K562 (cell line): ENCODE measurements at regions not wholly inside any gene's neighbourhood (a gene's known extent, or its start where the extent isn't known, plus 50 kb on each side); places are given as distances from the start of the nearest gene placed in this dataset.

Experiments
- ATAC-seq: fragments of 200-7000 bp; cut with Tn5 transposase; 3 replicates; pipeline ENCODE4 v1.9.1; 2020; ENCODE audit warnings: moderate library complexity
- BruUV-seq: library from RNA; stranded (reverse); fragments of 400-500 nt; replicated peaks from 2 replicates; lab custom pipeline; 2021; lab: Mats Ljungman, UMichigan
- CTCF ChIA-PET: fragments of 300-600 bp; formaldehyde crosslinking; extraction: SDS; loops from one replicate; lab custom pipeline; 2021; ENCODE audit warnings: low intra/inter-chr PET ratio; lab: Yijun Ruan, JAX
- POLR2A ChIA-PET: fragments of 300-600, 350-650 bp; sonication (Branson Sonifier 250); formaldehyde crosslinking; extraction: SDS; loops from one replicate; lab custom pipeline; 2021; ENCODE audit warnings: antibody characterized with exemption, inconsistent platforms; lab: Yijun Ruan, JAX
- DNase-seq, 4 experiments: peaks; one replicate each; pipeline versions ENCODE4 v3.0.0 to v3.0.0-alpha.2; 2011 to 2018; ENCODE audit warnings: low spot score in 3 of 4, mixed read lengths in 3 of 4; ENCODE audit errors: extremely low read depth in 1 of 4
- FAIRE-seq: peaks from 2 replicates; lab custom pipeline; 2011; peaks lifted over from hg19 to GRCh38; lab: Jason Lieb, UNC
- H2AFZ ChIP-seq: 2 replicates; pipeline ENCODE4 v1.6.0; 2011; ENCODE audit warnings: low read depth, low read length, control low read depth, inconsistent platforms
- H3K27ac ChIP-seq: fragments of 200-600 bp; 3 replicates; pipeline ENCODE4 v1.8.0; 2011; ENCODE audit warnings: low read depth, mild to moderate bottlenecking, control low read depth, inconsistent platforms, low read length, moderate library complexity, mixed read lengths; ENCODE audit errors: extremely low read depth
- H3K27me3 ChIP-seq, 2 experiments: fragments of 300-600 bp in 1 of 2; 2 replicates in 1 of 2; 3 replicates in 1 of 2; pipeline versions ENCODE4 v1.6.0 to v1.8.0; 2011; ENCODE audit warnings: inconsistent platforms in 2 of 2, low read length in 2 of 2, mild to moderate bottlenecking in 1 of 2, mixed read lengths in 1 of 2, moderate library complexity in 1 of 2; ENCODE audit not compliant: control insufficient read depth in 2 of 2, insufficient read depth in 2 of 2
- H3K36me3 ChIP-seq: fragments of 300-600 bp; 3 replicates; pipeline ENCODE4 v1.8.0; 2011; ENCODE audit warnings: mild to moderate bottlenecking, low read length, inconsistent platforms; ENCODE audit not compliant: control insufficient read depth, insufficient read depth
- H3K4me1 ChIP-seq, 2 experiments: fragments of 200-600 bp in 1 of 2; replicated peaks in 1 of 2; 2 replicates in 1 of 2; 3 replicates in 1 of 2; pipeline versions ENCODE4 v1.5.1 to v1.8.0; 2011; ENCODE audit warnings: inconsistent platforms in 2 of 2, low read length in 2 of 2, mild to moderate bottlenecking in 1 of 2, mixed read lengths in 1 of 2, moderate library complexity in 1 of 2; ENCODE audit not compliant: control insufficient read depth in 2 of 2, insufficient read depth in 2 of 2
- H3K4me2 ChIP-seq: 2 replicates; pipeline ENCODE4 v1.6.1; 2011; ENCODE audit warnings: low read length, control low read depth, inconsistent platforms, mixed read lengths; ENCODE audit not compliant: insufficient read depth
- H3K4me3 ChIP-seq: fragments of 200-600 bp; sonication (generic), shearing (Covaris generic); 2 replicates; pipeline ENCODE4 v1.5.1; 2016; ENCODE audit warnings: control low read depth, inconsistent platforms
- H3K79me2 ChIP-seq: fragments of 200-600 bp; 3 replicates; pipeline ENCODE4 v1.8.0; 2011; ENCODE audit warnings: low read length, inconsistent platforms; ENCODE audit not compliant: control insufficient read depth, insufficient read depth
- H3K9ac ChIP-seq, 2 experiments: 2 replicates each; pipeline versions ENCODE4 v1.6.0 to v1.6.1; 2011; ENCODE audit warnings: low read depth in 2 of 2, low read length in 2 of 2, control low read depth in 1 of 2, inconsistent platforms in 1 of 2, mild to moderate bottlenecking in 1 of 2, mixed read lengths in 1 of 2; ENCODE audit not compliant: insufficient read depth in 1 of 2
- H3K9me1 ChIP-seq: one replicate; pipeline ENCODE4 v1.6.0; 2011; ENCODE audit warnings: inconsistent platforms, mild to moderate bottlenecking, low read length, moderate library complexity; ENCODE audit not compliant: control insufficient read depth, insufficient read depth
- H3K9me3 ChIP-seq: replicated peaks from 2 replicates; pipeline ENCODE4 v1.5.1; 2011; ENCODE audit warnings: low read depth, low read length, inconsistent platforms; ENCODE audit not compliant: control insufficient read depth, insufficient read depth
- H4K20me1 ChIP-seq: replicated peaks from 2 replicates; pipeline ENCODE4 v1.6.1; 2011; ENCODE audit warnings: low read length, inconsistent platforms, mixed read lengths; ENCODE audit not compliant: control insufficient read depth, insufficient read depth
- AFF4 ChIP-seq: sonication (generic); formaldehyde crosslinking; IDR thresholded peaks from 2 replicates; pipeline ENCODE4 v1.8.0; 2023; ENCODE audit warnings: mild to moderate bottlenecking, missing genetic modification reagents
- CBX3 ChIP-seq, 2 experiments: IDR thresholded peaks; 1 replicate in 1 of 2; 2 replicates in 1 of 2; pipeline ENCODE4 v1.6.1; 2012; ENCODE audit warnings: inconsistent platforms in 2 of 2, low read length in 2 of 2, borderline replicate concordance in 1 of 2, control low read depth in 1 of 2
- CREB5 ChIP-seq: fragments of 250-450 bp; sonication (Bioruptor Pico); IDR thresholded peaks from 2 replicates; pipeline ENCODE4 v1.5.0; 2020; ENCODE audit warnings: mild to moderate bottlenecking
- ETV1 ChIP-seq: fragments of 450-650 bp; conservative IDR thresholded peaks from 2 replicates; pipeline ENCODE4 v1.6.1; 2016; ENCODE audit warnings: missing genetic modification characterization, control low read depth, low read depth, missing compliant biosample characterization
- GABPB2 ChIP-seq: fragments of 250-450 bp; sonication (Bioruptor Pico); conservative IDR thresholded peaks from 2 replicates; pipeline ENCODE4 v1.5.1; 2021; ENCODE audit warnings: mild to moderate bottlenecking
- GATAD2A ChIP-seq: fragments of 450-650 bp; IDR thresholded peaks from 2 replicates; pipeline ENCODE4 v1.6.1; 2017
- HMGXB4 ChIP-seq: sonication (generic); formaldehyde crosslinking; IDR thresholded peaks from 2 replicates; pipeline ENCODE4 v1.8.1; 2023; ENCODE audit warnings: mild to moderate bottlenecking, missing genetic modification reagents
- IRF2 ChIP-seq: sonication (generic); formaldehyde crosslinking; IDR thresholded peaks from 2 replicates; pipeline ENCODE4 v1.8.1; 2022; ENCODE audit warnings: mild to moderate bottlenecking, missing genetic modification reagents
- NR3C1 ChIP-seq: sonication (generic); formaldehyde crosslinking; IDR thresholded peaks from 2 replicates; pipeline ENCODE4 v1.8.1; 2022; ENCODE audit warnings: missing genetic modification reagents
- POLR2G ChIP-seq: fragments of 200-400 bp; formaldehyde crosslinking; IDR thresholded peaks from 2 replicates; pipeline ENCODE4 v1.6.1; 2017; ENCODE audit warnings: low read depth, mild to moderate bottlenecking, antibody characterized with exemption, low read length, moderate library complexity
- PTRF ChIP-seq: fragments of 450-650 bp; IDR thresholded peaks from 2 replicates; pipeline ENCODE4 v1.6.1; 2016; ENCODE audit warnings: mild to moderate bottlenecking, missing genetic modification characterization, missing compliant biosample characterization
- SAFB2 ChIP-seq: fragments of 200-400 bp; formaldehyde crosslinking; IDR thresholded peaks from 2 replicates; pipeline ENCODE4 v1.6.1; 2018; ENCODE audit warnings: borderline replicate concordance, low read length, low read depth, moderate library complexity; ENCODE audit not compliant: severe bottlenecking
- SNAPC5 ChIP-seq: fragments of 250-450 bp; sonication (Bioruptor Pico); IDR thresholded peaks from 2 replicates; pipeline ENCODE4 v1.8.0; 2021; ENCODE audit warnings: moderate library complexity, mild to moderate bottlenecking, inconsistent platforms
- TBL1XR1 ChIP-seq, 2 experiments: IDR thresholded peaks; 2 replicates each; pipeline ENCODE4 v1.6.1; 2012; ENCODE audit warnings: improper control_type of control experiment in 2 of 2, low read length in 2 of 2, mild to moderate bottlenecking in 1 of 2
- ZEB2 ChIP-seq: fragments of 450-650 bp; IDR thresholded peaks from 2 replicates; pipeline ENCODE4 v1.6.1; 2016
- ZNF12 ChIP-seq: sonication (generic); formaldehyde crosslinking; IDR thresholded peaks from 2 replicates; pipeline ENCODE4 v1.4.0; 2020; ENCODE audit warnings: mild to moderate bottlenecking, missing genetic modification reagents
- ZNF699 ChIP-seq: fragments of 250-450 bp; sonication (Bioruptor Pico); IDR thresholded peaks from 2 replicates; pipeline ENCODE4 v1.8.0; 2021; ENCODE audit warnings: mild to moderate bottlenecking, moderate library complexity; ENCODE audit not compliant: insufficient replicate concordance
- WGBS: fragments of 100-300 bp; shearing (Covaris generic); methylation state at CpG from one replicate; pipeline ENCODE4 v1.1.6; 2016; ENCODE audit warnings: low coverage, mixed read lengths; ENCODE audit not compliant: insufficient coverage; ENCODE audit errors: missing lambda C conversion rate; 5-methylcytosine and 5-hydroxymethylcytosine counted together
- in situ Hi-C: fragments of 300-500 bp; cut with MboI; formaldehyde crosslinking; loops from 4 replicates; pipeline ENCODE4 v1.15.0; 2018; ENCODE audit warnings: inconsistent platforms, mixed read lengths
- intact Hi-C: fragments of 100-400 bp; cut with micrococcal nuclease; formaldehyde crosslinking; loops from 2 replicates; pipeline ENCODE4 v1.14.2; 2022

GRCh38 chrX:147637190-147637589, 274.5 kb upstream of the FMR1 start:
- 0% methylated on average over 6 of the region's 7 CpGs for WGBS
- Histone ChIP-seq H3K27me3 (no peaks in the 10 kb centered on the region), H2AFZ (no peak overlapping the region), H3K9ac (no peak overlapping the region), H3K27ac (no peak overlapping the region), H3K9me1 (no peaks in the 10 kb centered on the region), H3K79me2 (no peaks in the 10 kb centered on the region), H4K20me1 (no peaks in the 10 kb centered on the region), H3K36me3 (no peaks in the 10 kb centered on the region), H3K4me1 (no peaks in the 10 kb centered on the region), H3K4me2 (no peak overlapping the region), H3K4me3 (no peak overlapping the region), H3K9me3 (no peaks in the 10 kb centered on the region)
- ATAC-seq (no peak), FAIRE-seq (no peak), DNase-seq (no peak)
- ChIA-PET CTCF (no interaction called here), POLR2A (no interaction called here)
- BruUV-seq, result no TSS peak
- intact Hi-C loops (no loop called here), in situ Hi-C loops (no loop called here)
- TF ChIP-seq POLR2G, result no peak
- no peak for TF ChIP-seq HMGXB4 (CRISPR knock-in tag)
- TF ChIP-seq ZEB2, result no peak
- no peak for TF ChIP-seq IRF2 (CRISPR knock-in tag)
- TF ChIP-seq TBL1XR1 (IDR thresholded peaks at IDR 0.05; ENCODE audit: low read length in 2 of 2), result no peak
- TF ChIP-seq NR3C1 (CRISPR knock-in tag), result no peak
- no peak for TF ChIP-seq CREB5
- TF ChIP-seq ZNF12 (CRISPR knock-in tag), result no peak
- no peak for TF ChIP-seq SNAPC5 (CRISPR knock-in tag)
- TF ChIP-seq GATAD2A, result no peak
- TF ChIP-seq PTRF (tag), result no peak
- no peak for TF ChIP-seq AFF4 (CRISPR knock-in tag)
- no peak for TF ChIP-seq CBX3 (IDR thresholded peaks at IDR 0.05; ENCODE audit: borderline replicate concordance in 1 of 2, low read length in 2 of 2)
- no peak for TF ChIP-seq ETV1 (tag)
- no peak for TF ChIP-seq ZNF699 (CRISPR knock-in tag)
- no peak for TF ChIP-seq SAFB2
- TF ChIP-seq GABPB2 (CRISPR knock-in tag), result no peak
